T-helper 1 cell treated with Interleukin-12 subunit alpha and Interleukin-12 subunit beta and Interleukin-4 antibody, amounts not matched to agents 30 ng/mL and 1 ng/mL, for 36 hours (primary cell): ENCODE measurements at regions not wholly inside any gene's neighbourhood (a gene's known extent, or its start where the extent isn't known, plus 50 kb on each side); places are given as distances from the start of the nearest gene placed in this dataset.
"Not testable (repeated sequence)": the region's sequence is repeated elsewhere in the genome, so short reads cannot be mapped to it uniquely, and the experiment has no call there.

Experiments used
- intact Hi-C: fragments of 100-400 bp; cut with micrococcal nuclease; formaldehyde crosslinking; loops from one replicate; pipeline ENCODE4 v1.15.1; 2024

- intact Hi-C loops = no loop called here
These were observed 707.2 kb downstream of the NTRK3 start for GRCh38 chr15:87549296-87549695.

- intact Hi-C loops = not testable (repeated sequence)
These were observed 707.9 kb downstream of the NTRK3 start for GRCh38 chr15:87548590-87548989.

- intact Hi-C loops = no loop called here
These were observed 708.9 kb downstream of the NTRK3 start for GRCh38 chr15:87547470-87548181.

- intact Hi-C loops = no loop called here
These were observed 718.2 kb downstream of the NTRK3 start for GRCh38 chr15:87538327-87538834.

- intact Hi-C loops = no loop called here
These were observed 719.2 kb downstream of the NTRK3 start for GRCh38 chr15:87537295-87537694.

- intact Hi-C loops = not testable (repeated sequence)
These were observed 722.9 kb downstream of the NTRK3 start for GRCh38 chr15:87533637-87534036.

- intact Hi-C loops = no loop called here
These were observed 727.7 kb downstream of the NTRK3 start for GRCh38 chr15:87528873-87529272.

- intact Hi-C loops = no loop called here
These were observed 728.7 kb downstream of the NTRK3 start for GRCh38 chr15:87527875-87528274.

GRCh38 chr15:87527416-87527815, 729.1 kb downstream of the NTRK3 start:
- intact Hi-C loops = no loop called here

- intact Hi-C loops = no loop called here
These were observed 733.0 kb downstream of the NTRK3 start for GRCh38 chr15:87523516-87523915.

GRCh38 chr15:87522997-87523396, 733.5 kb downstream of the NTRK3 start:
- intact Hi-C loops = no loop called here

- intact Hi-C loops = no loop called here
These were observed 737.6 kb downstream of the NTRK3 start for GRCh38 chr15:87518957-87519356.

GRCh38 chr15:87508086-87508485, 748.5 kb downstream of the NTRK3 start:
- intact Hi-C loops = no loop called here

GRCh38 chr15:87502173-87502572, 754.4 kb downstream of the NTRK3 start:
- intact Hi-C loops = no loop called here

- intact Hi-C loops = no loop called here
These were observed 756.3 kb downstream of the NTRK3 start for GRCh38 chr15:87500240-87500639.

- intact Hi-C loops = no loop called here
These were observed 758.0 kb downstream of the NTRK3 start for GRCh38 chr15:87498560-87498959.

- intact Hi-C loops = no loop called here
These were observed 759.7 kb downstream of the NTRK3 start for GRCh38 chr15:87496795-87497194.

GRCh38 chr15:87496109-87496508, 760.4 kb downstream of the NTRK3 start:
- intact Hi-C loops = no loop called here

- intact Hi-C loops = no loop called here
These were observed 762.7 kb downstream of the NTRK3 start for GRCh38 chr15:87493803-87494202.

- intact Hi-C loops = no loop called here
These were observed 764.2 kb downstream of the NTRK3 start for GRCh38 chr15:87492321-87492720.

GRCh38 chr15:87490666-87491065, 765.9 kb downstream of the NTRK3 start:
- intact Hi-C loops = no loop called here

GRCh38 chr15:87489902-87490665, 766.5 kb downstream of the NTRK3 start:
- intact Hi-C loops = no loop called here

- intact Hi-C loops = no loop called here
These were observed 767.1 kb downstream of the NTRK3 start for GRCh38 chr15:87489456-87489855.
